NCI-H69 (cell line): ENCODE measurements at regions not wholly inside any gene's neighbourhood (a gene's known extent, or its start where the extent isn't known, plus 50 kb on each side); places are given as distances from the start of the nearest gene placed in this dataset.

Source experiments
- DNase-seq: peaks from one replicate; lab custom pipeline; 2025; lab: John Stamatoyannopoulos, UW

- no peak for DNase-seq
Measured at GRCh38 chr2:147792966-147793617, 51.7 kb upstream of the ACVR2A start.

DNA sequence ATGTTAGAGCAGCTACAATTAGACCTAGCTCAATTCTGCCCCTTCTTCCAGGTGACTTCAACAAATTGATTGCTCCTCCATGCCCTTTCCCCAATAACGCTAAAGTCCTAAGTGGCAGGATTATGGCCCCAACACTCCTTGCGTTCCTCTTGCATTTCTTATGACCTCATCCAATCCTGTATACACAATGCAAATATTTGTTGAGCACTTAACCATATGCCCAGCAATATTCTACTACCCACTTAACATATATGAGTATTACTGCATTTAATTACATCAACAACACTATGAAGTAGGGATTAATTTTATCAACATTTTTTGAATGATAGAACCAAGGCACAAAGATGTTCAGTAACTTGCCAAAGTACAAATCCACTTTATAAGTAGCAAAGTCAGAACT lies 54.2 kb upstream of the ACVR2A start:
- peak; percentile 77 for DNase-seq

GRCh38 chr2:147789720-147790119 lies 55.1 kb upstream of the ACVR2A start:
- no peak for DNase-seq

DNA sequence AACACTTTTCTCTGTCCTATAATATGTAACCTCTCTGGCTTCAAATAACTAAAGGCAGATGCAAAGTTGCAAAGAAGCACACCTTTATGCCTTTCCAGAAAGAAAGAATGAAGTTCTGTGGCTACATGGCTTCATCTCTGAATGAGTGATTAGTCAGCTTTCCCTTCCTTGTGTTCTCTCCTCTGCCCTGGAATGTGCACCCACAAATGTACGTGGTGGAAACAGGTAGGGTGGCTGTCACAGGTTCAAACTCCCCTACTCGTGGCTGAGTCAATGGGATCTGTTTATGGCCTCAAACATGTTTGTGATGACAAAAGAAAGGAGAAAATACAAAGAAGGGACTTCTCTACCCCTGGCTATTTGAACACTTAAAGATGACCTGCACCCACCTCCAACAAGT lies 55.5 kb upstream of the ACVR2A start:
- DNase-seq, result no peak

GRCh38 chr2:147782141-147782930 lies 62.5 kb upstream of the ACVR2A start:
- peak; percentile 58 for DNase-seq

- no peak for DNase-seq
Measured at GRCh38 chr2:147779440-147779839, 65.4 kb upstream of the ACVR2A start.

- DNase-seq, result no peak
Measured at GRCh38 chr2:147777394-147777793, 67.4 kb upstream of the ACVR2A start.

- DNase-seq, result no peak
Measured at GRCh38 chr2:147774805-147775204, 70.0 kb upstream of the ACVR2A start.

DNA sequence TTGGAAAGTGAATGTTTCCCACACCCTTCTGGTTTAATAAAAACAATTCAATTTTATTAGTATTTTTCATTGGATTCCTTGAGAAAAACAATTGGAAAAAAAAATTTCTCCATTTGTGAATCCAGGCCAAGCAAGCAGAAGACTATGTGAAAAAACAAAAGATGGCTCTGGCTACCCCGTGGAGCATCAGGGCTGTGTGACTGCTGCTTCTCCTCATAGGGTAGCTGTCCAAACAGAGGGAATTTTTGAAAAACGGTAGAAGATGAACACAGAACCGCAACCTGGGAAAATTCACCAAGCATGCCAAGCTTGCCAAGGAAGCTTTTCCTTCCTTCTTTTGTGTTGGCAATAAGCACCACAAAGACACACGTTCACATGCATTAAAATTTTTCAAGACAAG lies 71.3 kb upstream of the ACVR2A start:
- DNase-seq, result peak; percentile 40

DNA sequence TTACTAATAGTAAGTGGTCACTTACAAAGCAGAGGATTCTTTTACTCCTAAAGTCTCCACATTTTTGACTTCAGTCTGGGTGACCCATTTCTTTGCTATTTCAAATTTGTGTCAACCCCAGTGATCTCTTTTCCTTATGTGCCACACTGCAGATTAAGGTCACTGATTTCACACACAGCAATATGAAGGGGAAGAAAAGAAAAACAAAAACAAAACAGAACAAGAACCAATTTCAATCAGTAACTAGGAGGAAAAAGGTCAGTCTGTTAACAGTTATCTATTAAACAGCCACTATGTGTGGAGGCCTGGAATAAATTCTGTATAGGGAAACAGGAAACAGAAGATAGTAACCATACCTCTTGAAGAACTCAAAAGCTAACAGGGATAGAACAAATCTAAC lies 72.0 kb upstream of the ACVR2A start:
- no peak for DNase-seq

GRCh38 chr2:147763861-147764260 lies 81.0 kb upstream of the ACVR2A start:
- no peak for DNase-seq

DNA sequence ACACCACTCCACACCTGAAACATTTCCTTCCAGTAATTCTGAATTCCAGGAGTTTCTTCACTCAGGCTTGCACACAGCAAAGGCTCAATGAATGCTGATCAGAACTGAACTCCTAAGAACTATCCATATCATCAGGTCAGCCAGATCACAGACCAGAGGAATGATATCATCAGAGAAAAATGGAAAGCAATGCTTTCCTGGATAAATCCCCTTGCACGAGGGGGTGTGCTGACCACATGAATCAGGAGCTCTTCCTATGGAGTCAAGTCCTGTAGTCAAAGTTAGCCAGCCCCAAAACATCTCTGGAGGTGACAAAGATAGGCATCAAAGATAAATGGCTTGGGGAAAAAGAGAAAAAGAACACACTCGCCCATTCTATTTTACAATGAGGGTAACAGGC lies 83.8 kb upstream of the ACVR2A start:
- no peak for DNase-seq

DNA sequence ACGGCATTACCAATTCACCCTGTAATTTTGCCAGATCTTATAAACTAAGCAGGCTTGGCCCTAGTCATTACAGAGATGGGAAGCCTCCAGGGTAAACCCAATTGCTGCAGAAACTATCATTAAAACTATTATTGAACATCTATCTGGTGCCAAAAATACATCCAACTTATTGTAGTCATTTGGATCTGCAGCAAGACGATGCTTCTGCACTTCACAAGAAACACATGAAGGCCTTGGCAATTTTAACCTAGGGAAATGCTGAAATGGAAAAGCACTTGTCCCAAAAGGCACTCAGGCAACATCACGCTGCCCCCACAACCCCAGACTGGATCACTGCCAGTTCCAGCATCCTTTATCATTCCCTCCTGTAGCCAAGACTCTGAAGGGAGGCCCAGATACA lies 85.3 kb upstream of the ACVR2A start:
- peak; percentile 66 for DNase-seq

- peak; percentile 14 for DNase-seq
Measured at GRCh38 chr2:147758821-147759220, 86.0 kb upstream of the ACVR2A start.

DNA sequence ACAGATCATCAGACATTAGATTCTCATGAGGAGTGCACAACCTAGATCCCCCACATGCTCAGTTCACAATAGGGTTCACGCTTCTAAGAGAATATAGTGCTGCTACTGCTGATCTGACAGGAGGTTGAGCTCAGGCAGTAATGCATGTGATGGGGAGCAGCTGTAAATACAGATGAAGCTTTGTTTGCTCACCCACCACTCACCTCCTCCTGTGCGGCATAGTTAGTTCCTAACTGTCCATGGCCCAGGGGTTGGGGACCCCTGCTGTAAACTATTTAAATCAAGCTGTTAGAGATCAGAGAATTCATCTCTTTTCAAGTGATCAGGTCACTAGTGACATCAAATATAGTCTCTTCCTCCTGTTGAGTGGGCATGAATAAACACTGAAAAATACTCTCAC lies 88.8 kb upstream of the ACVR2A start:
- DNase-seq, result peak; percentile 93

- DNase-seq, result no peak
Measured at GRCh38 chr2:147740211-147740927, 104.5 kb upstream of the ACVR2A start.

GRCh38 chr2:147739508-147739907 lies 105.3 kb upstream of the ACVR2A start:
- DNase-seq, result no peak

DNA sequence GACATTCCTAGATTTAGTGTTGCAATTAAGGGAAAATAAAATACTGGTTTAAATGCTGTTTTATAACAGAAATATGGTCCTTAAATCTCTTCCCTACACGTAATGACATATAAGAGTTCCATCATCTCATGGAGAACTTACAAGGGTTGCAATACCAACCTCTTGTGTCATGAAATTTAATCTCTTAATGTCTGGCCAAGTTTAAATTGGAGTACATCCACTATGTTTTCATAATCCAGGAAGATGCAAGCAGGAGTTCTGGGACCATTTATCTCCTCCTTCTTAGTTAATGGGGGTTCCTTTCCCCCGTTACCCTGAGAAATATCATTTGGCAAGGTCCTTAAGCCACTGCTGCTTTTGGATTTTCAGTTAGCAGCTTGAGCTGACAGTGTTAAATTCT lies 126.0 kb upstream of the ACVR2A start:
- no peak for DNase-seq

- DNase-seq, result no peak
Measured at GRCh38 chr2:147716906-147717305, 127.9 kb upstream of the ACVR2A start.

- no peak for DNase-seq
Measured at GRCh38 chr2:147715807-147716206, 129.0 kb upstream of the ACVR2A start.

DNA sequence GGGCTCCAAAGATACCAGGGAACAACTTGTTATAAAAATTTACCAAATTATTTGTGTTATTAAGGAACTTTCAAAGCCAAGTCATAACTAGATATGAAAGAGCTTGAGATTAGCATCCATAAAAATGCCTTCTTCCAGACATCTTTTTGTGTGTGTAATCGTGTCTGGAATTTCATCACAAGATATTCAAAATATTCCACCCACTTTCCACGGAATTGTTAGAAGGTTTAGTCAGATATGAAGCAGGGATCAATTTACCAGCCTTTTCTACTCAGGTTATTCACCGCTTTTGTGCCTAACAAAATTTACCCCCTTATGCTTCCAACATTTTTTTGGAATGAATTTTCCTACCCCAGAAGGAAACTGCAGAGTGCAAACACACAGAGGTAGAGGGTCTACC lies 130.2 kb upstream of the ACVR2A start:
- DNase-seq, result no peak

- DNase-seq, result peak; percentile 12
Measured at GRCh38 chr2:147713349-147713748, 131.5 kb upstream of the ACVR2A start.

GRCh38 chr2:147712051-147712450 lies 132.8 kb upstream of the ACVR2A start:
- no peak for DNase-seq
